Cardiac fibroblast (primary cell): ENCODE measurements at regions not wholly inside any gene's neighbourhood (a gene's known extent, or its start where the extent isn't known, plus 50 kb on each side); places are given as distances from the start of the nearest gene placed in this dataset.

ENCODE experiments used
- DNase-seq, 2 donors: peaks; one replicate each; pipeline versions ENCODE4 v3.0.0 to v3.0.0-alpha.2; 2010; ENCODE audit warnings: low read depth in 2 of 2
- H3K4me3 ChIP-seq, 2 donors: replicated peaks in 1 of 2; 1 replicate in 1 of 2; 2 replicates in 1 of 2; pipeline ENCODE4 v1.5.1; 2011; ENCODE audit warnings: low read depth in 2 of 2, low read length in 2 of 2, mild to moderate bottlenecking in 2 of 2, moderate library complexity in 1 of 2
- TF ChIP-seq, protein P1 (sequence below): IDR thresholded peaks from one replicate; pipeline ENCODE4 v1.5.1; 2011; ENCODE audit warnings: low read depth, mild to moderate bottlenecking, low read length, inconsistent platforms

DNA sequence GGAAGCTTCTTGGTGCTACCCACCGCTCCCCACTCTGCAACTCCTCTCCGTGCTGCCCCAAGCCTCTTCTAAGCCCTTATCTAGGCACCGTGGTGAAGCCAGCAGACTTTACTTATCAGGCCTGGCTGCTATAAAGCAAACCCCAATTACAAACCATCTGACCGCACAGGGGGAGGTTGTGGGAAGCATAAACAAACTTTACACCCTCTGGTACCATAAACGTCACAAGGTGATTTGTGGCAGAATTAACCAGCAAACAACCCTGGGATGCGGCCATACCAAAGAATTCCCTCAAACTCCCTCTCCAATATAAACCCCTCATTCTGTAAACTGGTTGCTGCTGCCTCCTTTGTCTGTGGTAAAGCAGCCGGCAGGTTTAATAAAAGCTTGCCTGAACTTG is 55.2 kb downstream of the MAGEC2 start:
- no peak overlapping the region for H3K4me3 ChIP-seq
- TF ChIP-seq, protein P1, sequence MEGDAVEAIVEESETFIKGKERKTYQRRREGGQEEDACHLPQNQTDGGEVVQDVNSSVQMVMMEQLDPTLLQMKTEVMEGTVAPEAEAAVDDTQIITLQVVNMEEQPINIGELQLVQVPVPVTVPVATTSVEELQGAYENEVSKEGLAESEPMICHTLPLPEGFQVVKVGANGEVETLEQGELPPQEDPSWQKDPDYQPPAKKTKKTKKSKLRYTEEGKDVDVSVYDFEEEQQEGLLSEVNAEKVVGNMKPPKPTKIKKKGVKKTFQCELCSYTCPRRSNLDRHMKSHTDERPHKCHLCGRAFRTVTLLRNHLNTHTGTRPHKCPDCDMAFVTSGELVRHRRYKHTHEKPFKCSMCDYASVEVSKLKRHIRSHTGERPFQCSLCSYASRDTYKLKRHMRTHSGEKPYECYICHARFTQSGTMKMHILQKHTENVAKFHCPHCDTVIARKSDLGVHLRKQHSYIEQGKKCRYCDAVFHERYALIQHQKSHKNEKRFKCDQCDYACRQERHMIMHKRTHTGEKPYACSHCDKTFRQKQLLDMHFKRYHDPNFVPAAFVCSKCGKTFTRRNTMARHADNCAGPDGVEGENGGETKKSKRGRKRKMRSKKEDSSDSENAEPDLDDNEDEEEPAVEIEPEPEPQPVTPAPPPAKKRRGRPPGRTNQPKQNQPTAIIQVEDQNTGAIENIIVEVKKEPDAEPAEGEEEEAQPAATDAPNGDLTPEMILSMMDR: no peak
- no peak for DNase-seq

DNA sequence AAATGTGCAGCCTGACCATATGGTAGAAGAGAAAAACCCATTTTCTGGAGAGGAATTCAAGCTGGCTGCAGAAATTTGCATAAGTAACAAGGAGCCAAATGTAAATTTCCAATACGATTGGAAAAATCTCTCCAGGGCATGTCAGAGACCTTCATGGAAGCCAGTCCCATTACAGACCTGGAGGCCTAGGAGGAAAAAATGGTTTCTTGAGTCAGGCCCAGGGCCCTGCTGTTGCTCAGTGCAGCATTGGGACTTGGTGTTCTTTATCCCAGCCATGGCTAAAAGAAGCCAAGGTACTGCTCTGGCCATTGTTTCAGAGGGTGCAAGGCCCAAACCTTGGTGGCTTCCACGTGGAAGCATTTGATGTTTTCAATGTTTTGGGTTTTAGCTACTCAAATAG is 70.6 kb downstream of the MAGEC2 start:
- TF ChIP-seq, protein P1: no peak
- no peak for DNase-seq
- H3K4me3 ChIP-seq: no peak overlapping the region

DNA sequence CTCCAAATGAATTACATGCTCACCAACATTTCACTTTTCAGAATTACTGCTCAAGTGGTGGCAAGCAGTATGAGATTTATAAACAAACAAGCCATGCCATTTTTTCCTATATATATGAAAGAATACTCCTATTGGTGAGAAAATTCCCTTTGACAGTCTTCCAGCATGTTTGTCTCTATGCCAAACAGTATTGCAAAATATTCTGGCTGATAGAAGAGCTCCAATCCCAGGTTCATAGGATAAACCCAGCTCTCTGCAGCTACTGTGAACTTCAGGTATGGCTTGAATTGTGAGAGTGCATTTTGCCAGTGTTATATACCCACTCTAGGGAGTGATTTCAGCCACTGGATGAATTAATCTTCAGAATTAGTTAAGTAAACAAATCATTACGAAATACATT is 108.8 kb downstream of the MAGEC2 start:
- TF ChIP-seq, protein P1: no peak
- no peak overlapping the region for H3K4me3 ChIP-seq
- no peak for DNase-seq

DNA sequence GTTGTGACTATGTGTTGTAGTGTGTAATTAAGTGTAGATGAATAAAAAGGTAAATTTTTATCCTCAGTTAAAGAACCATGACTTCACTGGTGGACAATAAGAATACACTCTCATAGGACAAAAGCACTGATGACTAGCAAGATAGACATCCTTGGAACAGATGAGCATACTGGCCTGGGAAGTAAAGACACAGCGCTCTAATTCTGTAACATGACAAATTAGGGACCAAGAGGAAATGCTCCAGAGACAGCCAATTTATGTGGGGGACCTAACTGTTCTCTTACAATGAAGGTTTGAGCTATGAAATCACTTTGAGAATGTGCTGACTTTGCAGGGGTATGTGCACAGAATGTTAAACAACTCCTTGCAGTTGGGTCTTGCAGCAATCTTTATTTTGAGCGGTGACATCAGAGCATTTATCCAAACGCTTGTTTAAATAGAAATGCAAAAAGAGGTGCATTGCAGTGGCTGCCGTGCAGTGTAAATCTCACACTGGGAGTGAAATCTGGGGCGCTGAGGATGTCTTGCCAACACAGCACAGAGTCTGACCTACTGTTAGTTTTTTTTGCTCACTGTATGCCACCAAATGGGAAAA is 109.3 kb downstream of the MAGEC2 start:
- TF ChIP-seq, protein P1: no peak
- DNase-seq: no peak
- H3K4me3 ChIP-seq: no peak overlapping the region

DNA sequence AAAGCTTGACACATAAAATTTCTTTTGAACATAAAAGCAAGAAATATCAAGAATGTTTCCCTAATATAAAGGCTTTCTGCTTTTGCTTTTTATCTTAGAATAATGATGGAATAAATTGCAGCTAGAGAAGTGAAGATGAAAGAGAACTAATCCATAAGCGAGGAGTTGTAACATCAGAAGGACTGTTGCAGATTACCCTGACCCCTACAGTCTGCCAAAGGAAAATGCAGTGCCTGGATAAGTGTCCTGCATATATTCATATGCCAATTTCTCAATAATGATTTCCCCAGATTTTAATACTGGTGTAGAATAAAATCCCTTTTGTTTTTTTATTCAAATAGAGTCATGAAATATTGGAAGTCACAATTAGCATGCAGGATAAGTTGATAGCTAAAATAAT is 115.9 kb downstream of the MAGEC2 start:
- peak; percentile 12 to 49 for DNase-seq
- no peak overlapping the region for H3K4me3 ChIP-seq
- TF ChIP-seq, protein P1: peak; percentile 49

DNA sequence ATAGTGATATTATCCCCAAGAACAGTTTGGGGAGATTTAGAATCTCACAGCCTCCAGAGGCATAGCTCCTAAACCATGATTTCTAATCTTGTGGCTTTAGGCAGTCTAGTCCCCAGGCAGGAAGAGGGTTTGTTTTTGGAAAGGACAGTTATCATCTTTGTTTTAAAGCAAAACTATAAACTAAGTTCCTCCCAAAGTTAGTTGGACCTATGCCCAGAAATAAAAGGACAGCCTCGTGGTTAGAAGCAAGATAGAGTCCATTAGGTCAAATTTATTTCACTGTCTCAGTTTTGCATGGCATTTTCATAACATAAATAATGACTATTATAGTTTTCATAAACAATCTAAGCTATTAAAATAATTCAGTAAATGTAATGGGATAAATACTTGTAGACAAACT is 120.5 kb downstream of the MAGEC2 start:
- DNase-seq: no peak
- TF ChIP-seq, protein P1: no peak
- H3K4me3 ChIP-seq: no peak overlapping the region

DNA sequence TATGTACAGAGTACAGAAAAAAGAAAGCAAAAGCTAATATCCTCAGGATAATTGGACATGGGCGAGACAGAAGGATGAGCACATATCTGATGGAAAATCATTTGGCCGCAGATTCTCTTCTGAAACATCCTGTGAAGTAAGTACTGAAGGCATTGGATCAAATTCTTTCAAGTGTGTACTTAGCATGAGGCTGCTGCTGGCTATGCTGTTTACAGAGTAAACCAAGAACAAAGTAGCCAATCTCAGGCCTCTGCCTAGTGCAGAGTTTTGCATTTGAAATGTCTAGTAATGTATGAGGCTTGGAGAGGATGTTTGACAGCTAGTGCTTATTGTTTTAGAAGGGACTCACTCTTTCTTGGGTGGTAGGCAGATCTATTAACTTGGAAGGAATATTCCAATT is 128.5 kb downstream of the MAGEC2 start:
- DNase-seq: no peak
- TF ChIP-seq, protein P1: no peak
- no peak overlapping the region for H3K4me3 ChIP-seq
